GM23338 (cell line): ENCODE measurements at regions not wholly inside any gene's neighbourhood (a gene's known extent, or its start where the extent isn't known, plus 50 kb on each side); places are given as distances from the start of the nearest gene placed in this dataset.

Experiments
- ATAC-seq: fragments of 200-7000 bp; cut with Tn5 transposase; 3 replicates; pipeline ENCODE4 v1.9.1; 2020
- DNase-seq: peaks from one replicate; pipeline ENCODE4 v3.0.0-alpha.2; 2015; ENCODE audit warnings: low spot score
- H2AFZ ChIP-seq: fragments of 200-600 bp; sonication (generic); 2 replicates; pipeline ENCODE4 v1.8.0; 2016; ENCODE audit warnings: antibody characterized with exemption, mild to moderate bottlenecking, moderate library complexity
- H3F3A ChIP-seq: fragments of 200-600 bp; sonication (generic); replicated peaks from 2 replicates; pipeline ENCODE4 v1.8.0; 2017; ENCODE audit warnings: antibody characterized with exemption, mixed run types, low read depth
- H3K27ac ChIP-seq: fragments of 200-600 bp; sonication (generic); 2 replicates; pipeline ENCODE4 v1.6.1; 2016; ENCODE audit warnings: low read depth
- H3K27me3 ChIP-seq: fragments of 200-600 bp; sonication (generic); 2 replicates; pipeline ENCODE4 v1.8.0; 2016; ENCODE audit warnings: mild to moderate bottlenecking, mixed run types, moderate library complexity; ENCODE audit not compliant: insufficient read depth
- H3K36me3 ChIP-seq: fragments of 200-600 bp; sonication (generic); 2 replicates; pipeline ENCODE4 v1.8.0; 2016; ENCODE audit warnings: mild to moderate bottlenecking; ENCODE audit not compliant: insufficient read depth
- H3K4me1 ChIP-seq: fragments of 200-600 bp; sonication (generic); 2 replicates; pipeline ENCODE4 v1.8.0; 2016; ENCODE audit warnings: mild to moderate bottlenecking, moderate library complexity; ENCODE audit not compliant: insufficient read depth
- H3K4me2 ChIP-seq: fragments of 200-600 bp; sonication (generic); 2 replicates; pipeline ENCODE4 v1.7.1; 2017; ENCODE audit warnings: mixed run types
- H3K4me3 ChIP-seq: fragments of 200-600 bp; sonication (generic); 2 replicates; pipeline ENCODE4 v1.6.1; 2016; ENCODE audit warnings: mixed run types
- H3K79me2 ChIP-seq: fragments of 200-600 bp; sonication (generic); replicated peaks from 2 replicates; pipeline ENCODE4 v1.8.0; 2017; ENCODE audit warnings: mild to moderate bottlenecking; ENCODE audit not compliant: insufficient read depth
- H3K9me2 ChIP-seq: fragments of 200-600 bp; sonication (generic); 2 replicates; pipeline ENCODE4 v1.8.0; 2017; ENCODE audit not compliant: insufficient read depth
- H4K20me1 ChIP-seq: fragments of 200-600 bp; sonication (generic); replicated peaks from 2 replicates; pipeline ENCODE4 v1.8.0; 2017; ENCODE audit warnings: mild to moderate bottlenecking; ENCODE audit not compliant: insufficient read depth
- H3K27ac Mint-ChIP-seq: 2 replicates; pipeline ENCODE4 v1.8.0; 2020; ENCODE audit warnings: inconsistent platforms, mild to moderate bottlenecking, moderate library complexity, mixed read lengths
- H3K27me3 Mint-ChIP-seq: 3 replicates; pipeline ENCODE4 v1.8.0; 2022; ENCODE audit warnings: low read depth, mild to moderate bottlenecking, moderate library complexity, mixed read lengths, inconsistent platforms; ENCODE audit not compliant: insufficient read depth, poor library complexity
- H3K36me3 Mint-ChIP-seq: 3 replicates; pipeline ENCODE4 v1.8.0; 2021; ENCODE audit warnings: low read depth, mild to moderate bottlenecking, inconsistent platforms, moderate library complexity, mixed read lengths
- H3K4me1 Mint-ChIP-seq: 3 replicates; pipeline ENCODE4 v1.8.0; 2020; ENCODE audit warnings: mild to moderate bottlenecking, inconsistent platforms, mixed read lengths
- H3K4me3 Mint-ChIP-seq: 3 replicates; pipeline ENCODE4 v1.8.0; 2021; ENCODE audit warnings: moderate library complexity, mild to moderate bottlenecking, inconsistent platforms, mixed read lengths
- H3K9me3 Mint-ChIP-seq: 3 replicates; pipeline ENCODE4 v1.8.0; 2020; ENCODE audit warnings: moderate library complexity, mild to moderate bottlenecking, inconsistent platforms, mixed read lengths
- CREB1 ChIP-seq: fragments of 250-450 bp; sonication (Bioruptor Pico); IDR thresholded peaks from 2 replicates; pipeline ENCODE4 v1.5.0; 2020; ENCODE audit warnings: low read depth, mild to moderate bottlenecking, moderate library complexity
- ETS1 ChIP-seq: IDR thresholded peaks from 2 replicates; pipeline ENCODE4 v1.6.1; 2016; ENCODE audit warnings: antibody characterized with exemption
- EZH2 ChIP-seq: fragments of 200-600 bp; sonication (generic); IDR thresholded peaks from one replicate; pipeline ENCODE4 v1.8.0; 2017; ENCODE audit warnings: antibody characterized with exemption, mild to moderate bottlenecking, low read depth; ENCODE audit not compliant: unreplicated experiment
- EZH2phosphoT487 ChIP-seq: fragments of 200-600 bp; sonication (generic); IDR thresholded peaks from one replicate; pipeline ENCODE4 v1.8.1; 2018; ENCODE audit warnings: antibody characterized with exemption; ENCODE audit not compliant: unreplicated experiment
- JUNB ChIP-seq: IDR thresholded peaks from one replicate; pipeline ENCODE4 v1.6.1; 2016; ENCODE audit warnings: antibody characterized with exemption; ENCODE audit not compliant: unreplicated experiment
- NANOG ChIP-seq: IDR thresholded peaks from 2 replicates; pipeline ENCODE4 v1.6.1; 2016; ENCODE audit warnings: antibody characterized with exemption, borderline replicate concordance
- POLR2AphosphoS5 ChIP-seq: IDR thresholded peaks from 2 replicates; pipeline ENCODE4 v1.6.1; 2016; ENCODE audit warnings: antibody characterized with exemption, low read depth
- REST ChIP-seq: IDR thresholded peaks from one replicate; pipeline ENCODE4 v1.6.1; 2018; ENCODE audit warnings: antibody characterized with exemption; ENCODE audit not compliant: unreplicated experiment
- STAT1 ChIP-seq: IDR thresholded peaks from one replicate; pipeline ENCODE4 v1.6.1; 2016; ENCODE audit warnings: antibody characterized with exemption; ENCODE audit not compliant: unreplicated experiment
- ZNF114 ChIP-seq: fragments of 250-450 bp; sonication (Bioruptor Pico); IDR thresholded peaks from 2 replicates; pipeline ENCODE4 v1.5.0; 2020; ENCODE audit warnings: mild to moderate bottlenecking, moderate library complexity
- ZNF331 ChIP-seq: fragments of 250-450 bp; sonication (Bioruptor Pico); IDR thresholded peaks from 2 replicates; pipeline ENCODE4 v1.5.0; 2020; ENCODE audit warnings: low read depth, mild to moderate bottlenecking, moderate library complexity
- ZNF462 ChIP-seq: fragments of 250-450 bp; sonication (Bioruptor Pico); IDR thresholded peaks from 2 replicates; pipeline ENCODE4 v1.5.0; 2020; ENCODE audit warnings: mild to moderate bottlenecking, moderate library complexity
- TF ChIP-seq, protein P1 (sequence below), 2 experiments: fragments of 200-600 bp in 1 of 2; sonication (generic) in 1 of 2; conservative IDR thresholded peaks; 2 replicates each; pipeline versions ENCODE4 v1.5.1 to v1.6.1; 2016 to 2017; ENCODE audit warnings: antibody characterized with exemption in 2 of 2, low read depth in 2 of 2, mild to moderate bottlenecking in 2 of 2, moderate library complexity in 1 of 2

DNA sequence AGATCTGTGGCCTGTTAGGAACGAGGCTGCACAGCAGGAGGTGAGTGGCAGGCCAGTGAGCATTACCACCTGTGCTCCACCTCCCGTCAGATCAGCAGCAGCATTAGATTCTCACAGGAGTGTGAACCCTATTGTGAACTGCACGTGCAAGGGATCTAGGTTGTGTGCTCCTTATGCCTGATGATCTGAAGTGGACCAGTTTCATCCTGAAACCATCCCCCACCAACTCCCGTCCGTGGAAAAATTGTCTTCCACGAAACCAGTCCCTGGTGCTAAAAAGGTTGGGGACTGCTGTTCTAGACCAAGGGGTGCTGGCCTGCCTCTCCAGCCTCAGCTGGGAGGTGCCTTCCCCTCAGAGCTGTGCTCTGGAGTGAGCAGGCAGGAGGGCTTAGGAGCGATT lies 61.4 kb downstream of the RPLP1 start:
- no peak overlapping the region for H3K27ac Mint-ChIP-seq
- ATAC-seq (no peak), DNase-seq (no peak)
- H3K4me3 Mint-ChIP-seq: no peak overlapping the region
- Histone ChIP-seq H3K9me2 (no peaks in the 10 kb centered on the region), H3K36me3 (no peaks in the 10 kb centered on the region), H3K4me3 (no peak overlapping the region), H3K27me3 (no peaks in the 10 kb centered on the region), H3K4me2 (no peak overlapping the region), H3K4me1 (no peaks in the 10 kb centered on the region), H4K20me1 (no peaks in the 10 kb centered on the region), H3K79me2 (no peaks in the 10 kb centered on the region), H3K27ac (no peak overlapping the region), H2AFZ (no peak overlapping the region), H3F3A (no peaks in the 10 kb centered on the region)
- H3K9me3 Mint-ChIP-seq: no peaks in the 10 kb centered on the region; the same call in 2 of the 3 replicates
- no peaks in the 10 kb centered on the region for H3K27me3 Mint-ChIP-seq
- no peaks in the 10 kb centered on the region for H3K36me3 Mint-ChIP-seq
- no peaks in the 10 kb centered on the region for H3K4me1 Mint-ChIP-seq
- TF ChIP-seq ETS1: no peak
- no peak for TF ChIP-seq POLR2AphosphoS5
- TF ChIP-seq, protein P1, sequence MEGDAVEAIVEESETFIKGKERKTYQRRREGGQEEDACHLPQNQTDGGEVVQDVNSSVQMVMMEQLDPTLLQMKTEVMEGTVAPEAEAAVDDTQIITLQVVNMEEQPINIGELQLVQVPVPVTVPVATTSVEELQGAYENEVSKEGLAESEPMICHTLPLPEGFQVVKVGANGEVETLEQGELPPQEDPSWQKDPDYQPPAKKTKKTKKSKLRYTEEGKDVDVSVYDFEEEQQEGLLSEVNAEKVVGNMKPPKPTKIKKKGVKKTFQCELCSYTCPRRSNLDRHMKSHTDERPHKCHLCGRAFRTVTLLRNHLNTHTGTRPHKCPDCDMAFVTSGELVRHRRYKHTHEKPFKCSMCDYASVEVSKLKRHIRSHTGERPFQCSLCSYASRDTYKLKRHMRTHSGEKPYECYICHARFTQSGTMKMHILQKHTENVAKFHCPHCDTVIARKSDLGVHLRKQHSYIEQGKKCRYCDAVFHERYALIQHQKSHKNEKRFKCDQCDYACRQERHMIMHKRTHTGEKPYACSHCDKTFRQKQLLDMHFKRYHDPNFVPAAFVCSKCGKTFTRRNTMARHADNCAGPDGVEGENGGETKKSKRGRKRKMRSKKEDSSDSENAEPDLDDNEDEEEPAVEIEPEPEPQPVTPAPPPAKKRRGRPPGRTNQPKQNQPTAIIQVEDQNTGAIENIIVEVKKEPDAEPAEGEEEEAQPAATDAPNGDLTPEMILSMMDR (conservative IDR thresholded peaks at IDR 0.05; ENCODE audit: low read depth in 2 of 2): no peak
- no peak for TF ChIP-seq NANOG
- no peak for TF ChIP-seq ZNF331 (CRISPR knock-in tag)
- TF ChIP-seq EZH2phosphoT487: no peak
- no peak for TF ChIP-seq ZNF462 (CRISPR knock-in tag)
- no peak for TF ChIP-seq STAT1
- TF ChIP-seq CREB1 (CRISPR knock-in tag): no peak
- TF ChIP-seq REST: no peak
- TF ChIP-seq ZNF114: no peak
- no peak for TF ChIP-seq EZH2
- TF ChIP-seq JUNB: no peak
